COR-L47 (cell line): ENCODE measurements at regions not wholly inside any gene's neighbourhood (a gene's known extent, or its start where the extent isn't known, plus 50 kb on each side); places are given as distances from the start of the nearest gene placed in this dataset.
A peak's percentile ranks its signal among the peaks of the same experiment; 100 is the strongest.
"Not testable (repeated sequence)": the region's sequence is repeated elsewhere in the genome, so short reads cannot be mapped to it uniquely, and the experiment has no call there.

ENCODE experiments used
- DNase-seq: peaks from one replicate; lab custom pipeline; 2025; lab: John Stamatoyannopoulos, UW

- no peak for DNase-seq
Measured at GRCh38 chr1:115534106-115534505, 107.7 kb upstream of the VANGL1 start.

- DNase-seq: no peak
Measured at GRCh38 chr1:115531631-115532264, 110.0 kb upstream of the VANGL1 start.

GRCh38 chr1:115530407-115530806 lies 111.4 kb upstream of the VANGL1 start:
- no peak for DNase-seq

GRCh38 chr1:115529216-115529897 lies 112.4 kb upstream of the VANGL1 start:
- DNase-seq: no peak

GRCh38 chr1:115528336-115528735 lies 113.4 kb upstream of the VANGL1 start:
- DNase-seq: not testable (repeated sequence)

- DNase-seq: no peak
Measured at GRCh38 chr1:115527746-115528145, 114.0 kb upstream of the VANGL1 start.

GRCh38 chr1:115526900-115527299 lies 114.9 kb upstream of the VANGL1 start:
- no peak for DNase-seq

- no peak for DNase-seq
Measured at GRCh38 chr1:115524236-115524635, 117.5 kb upstream of the VANGL1 start.

GRCh38 chr1:115522386-115522785 lies 119.4 kb upstream of the VANGL1 start:
- DNase-seq: no peak

GRCh38 chr1:115515270-115515669 lies 126.5 kb upstream of the VANGL1 start:
- DNase-seq: no peak

GRCh38 chr1:115510226-115510625 lies 131.5 kb upstream of the VANGL1 start:
- not testable (repeated sequence) for DNase-seq

- no peak for DNase-seq
Measured at GRCh38 chr1:115507901-115508300, 133.9 kb upstream of the VANGL1 start.

- DNase-seq: peak; percentile 18
Measured at GRCh38 chr1:115506924-115507589, 134.7 kb upstream of the VANGL1 start.

GRCh38 chr1:115506518-115506917 lies 135.3 kb upstream of the VANGL1 start:
- no peak for DNase-seq

- DNase-seq: no peak
Measured at GRCh38 chr1:115505148-115505571, 136.6 kb upstream of the VANGL1 start.

GRCh38 chr1:115502183-115502582 lies 139.6 kb upstream of the VANGL1 start:
- DNase-seq: not testable (repeated sequence)

- no peak for DNase-seq
Measured at GRCh38 chr1:115501476-115501875, 140.3 kb upstream of the VANGL1 start.

- DNase-seq: no peak
Measured at GRCh38 chr1:115499253-115499652, 142.5 kb upstream of the VANGL1 start.

GRCh38 chr1:115496904-115497527 lies 144.8 kb upstream of the VANGL1 start:
- no peak for DNase-seq

GRCh38 chr1:115495625-115496024 lies 146.1 kb upstream of the VANGL1 start:
- no peak for DNase-seq

- DNase-seq: no peak
Measured at GRCh38 chr1:115495111-115495510, 146.7 kb upstream of the VANGL1 start.

- DNase-seq: no peak
Measured at GRCh38 chr1:115493834-115494233, 147.9 kb upstream of the VANGL1 start.

GRCh38 chr1:115492880-115493279 lies 148.9 kb upstream of the VANGL1 start:
- DNase-seq: no peak
